Kidney (tissue), 13 donors: ENCODE measurements at regions not wholly inside any gene's neighbourhood (a gene's known extent, or its start where the extent isn't known, plus 50 kb on each side); places are given as distances from the start of the nearest gene placed in this dataset.

Source experiments
- DNase-seq, 5 donors: peaks; one replicate each; pipeline ENCODE4 v3.0.0-alpha.2; 2013 to 2020
- FAIRE-seq: peaks from 2 replicates; lab custom pipeline; 2012; peaks lifted over from hg19 to GRCh38; lab: Jason Lieb, UNC
- H3K27ac ChIP-seq, 2 donors: one replicate each; pipeline ENCODE4 v1.7.0; 2013; ENCODE audit warnings: low read depth in 2 of 2, low read length in 2 of 2, inconsistent platforms in 1 of 2
- H3K27me3 ChIP-seq: one replicate; pipeline ENCODE4 v1.7.1; 2013; ENCODE audit warnings: low read length, inconsistent platforms; ENCODE audit not compliant: control insufficient read depth, insufficient read depth
- H3K36me3 ChIP-seq, 3 donors: one replicate each; pipeline versions ENCODE4 v1.7.0 to v1.7.1; 2013; ENCODE audit warnings: low read length in 3 of 3, control low read depth in 1 of 3, inconsistent platforms in 1 of 3; ENCODE audit not compliant: insufficient read depth in 3 of 3, control insufficient read depth in 2 of 3
- H3K4me1 ChIP-seq, 3 donors: one replicate each; pipeline versions ENCODE4 v1.7.0 to v1.7.1; 2013; ENCODE audit warnings: low read length in 3 of 3, inconsistent platforms in 1 of 3, low read depth in 1 of 3; ENCODE audit not compliant: control insufficient read depth in 2 of 3, insufficient read depth in 2 of 3
- H3K4me3 ChIP-seq, 3 donors: one replicate each; pipeline versions ENCODE4 v1.7.0 to v1.8.1; 2013; ENCODE audit warnings: low read length in 3 of 3, control low read depth in 1 of 3, inconsistent platforms in 1 of 3
- H3K9ac ChIP-seq, 3 donors: one replicate each; pipeline versions ENCODE4 v1.7.0 to v1.7.1; 2013; ENCODE audit warnings: low read length in 3 of 3, control low read depth in 1 of 3, inconsistent platforms in 1 of 3
- H3K9me3 ChIP-seq, 3 donors: one replicate each; pipeline versions ENCODE4 v1.7.0 to v1.7.1; 2013; ENCODE audit warnings: low read length in 3 of 3, control low read depth in 1 of 3, inconsistent platforms in 1 of 3; ENCODE audit not compliant: control insufficient read depth in 2 of 3, insufficient read depth in 1 of 3
- CTCF ChIP-seq: IDR thresholded peaks from 3 replicates; pipeline ENCODE4 v1.5.1; 2012; ENCODE audit warnings: mild to moderate bottlenecking, moderate library complexity, borderline replicate concordance; ENCODE audit not compliant: insufficient read depth; ENCODE audit errors: extremely low read depth
- intact Hi-C: fragments of 100-400 bp; cut with DNase I; formaldehyde crosslinking; loops from one replicate; pipeline ENCODE4 v1.11.1; 2022
- donor health status: control.
- donor health status: control.
- donor health status: control.
- donor health status: control.
- donor health status: control.
- donor health status: DM: yes; HTN: yes; CAD: no.
- donor health status: Normal renal cell carcinoma (clear cell type).

- FAIRE-seq (no peak), DNase-seq (no peak)
- Histone ChIP-seq H3K9ac (no peak overlapping the region), H3K4me3 (no peak overlapping the region), H3K4me1 (no peaks in the 10 kb centered on the region), H3K27me3 (no peaks in the 10 kb centered on the region), H3K27ac (no peak overlapping the region), H3K9me3 (no peaks in the 10 kb centered on the region), H3K36me3 (no peaks in the 10 kb centered on the region)
- no peak for TF ChIP-seq CTCF
- intact Hi-C loops: no loop called here
Measured at GRCh38 chr18:73766910-73767515, 380.6 kb downstream of the FBXO15 start.

- no peak for TF ChIP-seq CTCF
- H3K27ac ChIP-seq: no peak overlapping the region
- no peak overlapping the region for H3K9ac ChIP-seq
- intact Hi-C loops: no loop called here
- H3K4me1 ChIP-seq: no peaks in the 10 kb centered on the region
- no peaks in the 10 kb centered on the region for H3K27me3 ChIP-seq
- H3K4me3 ChIP-seq: no peak overlapping the region
- FAIRE-seq: no peak
- DNase-seq: no peak
- no peaks in the 10 kb centered on the region for H3K9me3 ChIP-seq
- H3K36me3 ChIP-seq: no peaks in the 10 kb centered on the region
Measured at GRCh38 chr18:73758446-73758845, 389.2 kb downstream of the FBXO15 start.

- no peak for TF ChIP-seq CTCF
- Histone ChIP-seq H3K27me3 (no peaks in the 10 kb centered on the region), H3K4me1 (no peaks in the 10 kb centered on the region), H3K4me3 (no peak overlapping the region), H3K27ac (no peak overlapping the region), H3K36me3 (no peaks in the 10 kb centered on the region), H3K9ac (no peak overlapping the region), H3K9me3 (no peaks in the 10 kb centered on the region)
- intact Hi-C loops: no loop called here
- DNase-seq (no peak), FAIRE-seq (no peak)
Measured at GRCh38 chr18:73756256-73757091, 391.2 kb downstream of the FBXO15 start.
